ENCODE measurements at regions not wholly inside any gene's neighbourhood (a gene's known extent, or its start where the extent isn't known, plus 50 kb on each side); places are given as distances from the start of the nearest gene placed in this dataset.

DNA sequence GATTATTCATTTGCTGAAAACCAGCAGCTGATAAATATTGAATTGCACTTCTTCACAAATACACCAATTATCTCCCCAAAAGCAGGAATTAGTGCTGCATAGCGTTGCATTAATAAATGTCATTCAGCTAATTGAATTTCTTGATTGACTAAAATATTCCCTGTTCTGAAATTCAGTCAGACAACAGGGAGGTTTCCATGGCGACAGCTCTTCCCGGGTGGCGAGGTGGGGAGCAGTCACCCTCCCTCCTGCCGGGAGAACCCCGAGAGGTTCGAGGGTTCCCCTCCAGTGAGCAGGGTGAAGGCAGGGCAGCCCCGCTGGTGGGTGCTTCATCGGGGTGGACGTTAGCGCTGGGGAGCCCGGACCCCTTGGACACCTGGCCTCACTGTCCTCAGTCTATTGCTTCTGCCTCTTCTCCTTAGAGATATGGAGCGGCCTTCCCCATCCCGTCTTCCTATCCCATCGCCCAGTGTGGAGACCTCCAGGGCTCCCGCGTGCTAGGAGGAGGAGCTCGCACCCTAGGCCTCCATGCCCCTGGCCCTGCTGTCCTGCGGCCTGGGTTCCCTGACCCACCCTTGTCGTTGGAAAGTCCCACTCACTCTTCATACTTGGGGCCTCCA, 983.5 kb downstream of the BRD1 start:
- no peak for DNase-seq (ENCODE audit: low read depth, low spot score)

DNA sequence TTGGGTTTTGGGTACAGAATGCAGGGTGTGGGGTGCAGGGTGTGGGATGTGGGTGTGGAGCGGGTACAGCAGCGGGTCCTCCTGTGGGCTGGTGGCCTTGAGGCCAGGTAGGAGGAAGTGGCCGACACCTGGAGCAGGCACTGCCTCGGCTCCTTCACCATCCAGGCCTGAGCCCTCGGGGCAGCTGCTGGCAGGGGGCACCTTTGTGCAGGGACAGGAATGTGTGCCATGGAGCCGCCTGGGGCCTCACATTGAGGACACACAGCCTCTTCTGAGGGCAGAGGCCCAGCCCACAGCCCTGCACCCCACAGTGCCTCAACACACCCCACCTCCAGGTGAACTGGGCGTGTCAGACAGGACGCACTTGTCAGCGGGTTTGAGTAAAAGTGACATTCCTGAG, 984.0 kb downstream of the BRD1 start:
- DNase-seq (ENCODE audit: low read depth, low spot score): no peak

DNA sequence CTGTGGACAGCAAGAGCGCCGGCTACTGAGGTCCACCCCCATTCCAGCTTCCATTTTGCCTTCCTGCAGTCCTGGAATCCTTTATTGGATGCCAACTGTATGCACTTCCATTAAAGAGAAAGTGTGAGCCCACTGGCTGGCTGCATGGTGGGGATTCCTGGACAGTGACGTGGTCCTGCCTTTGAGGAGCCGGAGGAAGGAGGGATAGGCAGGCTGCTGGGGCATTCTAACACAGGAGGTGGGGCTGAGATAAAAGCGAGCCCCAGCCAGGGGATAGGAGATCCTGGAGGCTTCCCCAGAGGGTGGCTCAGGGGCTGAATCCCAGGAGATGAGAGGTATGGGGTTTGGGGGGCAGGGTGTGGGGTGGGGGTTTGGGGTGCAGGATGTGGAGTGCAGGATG, 984.7 kb downstream of the BRD1 start:
- no peak for DNase-seq (ENCODE audit: low read depth, low spot score)

DNA sequence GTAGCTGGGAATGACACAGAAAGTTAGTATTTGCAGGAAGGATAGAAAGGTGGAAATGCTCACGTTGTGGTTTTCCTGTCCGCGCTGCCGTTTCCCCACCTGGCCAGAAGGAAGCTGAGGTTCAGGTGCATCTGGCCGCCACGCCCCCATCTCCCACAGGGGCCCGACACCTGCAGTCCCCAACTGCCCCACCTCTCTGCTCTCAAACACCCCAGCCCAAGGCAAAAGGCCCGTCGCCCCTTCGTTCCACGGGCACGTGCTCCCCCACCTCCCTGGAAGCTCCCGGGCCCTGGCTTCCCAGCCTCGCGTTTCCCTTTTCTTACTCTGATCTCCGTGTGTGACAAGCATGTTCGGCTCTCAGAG, 985.1 kb downstream of the BRD1 start:
- DNase-seq (ENCODE audit: low read depth, low spot score): no peak

DNA sequence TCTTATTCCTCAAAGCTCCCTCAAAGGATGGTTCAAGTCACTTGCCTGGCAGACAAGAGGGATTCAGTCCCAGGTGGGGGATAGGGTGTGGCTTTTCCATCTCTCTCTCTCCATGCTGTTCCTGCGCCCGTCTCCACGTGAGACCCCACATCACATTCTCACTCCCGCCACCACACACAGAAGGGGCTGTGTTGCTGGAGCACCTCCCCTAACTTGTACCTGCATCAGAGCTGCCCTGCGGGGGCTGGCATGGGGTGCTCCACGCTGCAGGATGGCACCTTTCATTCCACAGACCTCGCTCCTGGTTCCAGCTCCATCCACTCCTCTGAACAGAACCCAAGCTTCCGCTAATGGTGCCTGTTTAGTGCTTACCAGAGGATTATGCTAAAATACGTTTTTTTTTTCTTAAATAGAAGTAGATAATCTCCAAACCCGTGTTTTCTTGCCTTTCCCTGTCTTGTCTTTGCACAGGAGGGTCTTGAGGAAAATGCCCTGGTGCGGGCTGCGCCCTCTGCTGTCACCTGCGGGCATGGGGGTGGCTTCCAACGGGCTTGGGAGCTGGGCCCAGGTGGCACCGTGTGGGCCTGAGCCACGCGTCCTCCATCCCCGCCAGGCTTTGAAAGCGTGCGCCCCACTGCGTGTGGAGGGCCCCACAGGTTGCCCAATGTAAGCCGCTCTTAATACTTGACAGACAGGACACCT, 985.6 kb downstream of the BRD1 start:
- DNase-seq (ENCODE audit: low read depth, low spot score): no peak

DNA sequence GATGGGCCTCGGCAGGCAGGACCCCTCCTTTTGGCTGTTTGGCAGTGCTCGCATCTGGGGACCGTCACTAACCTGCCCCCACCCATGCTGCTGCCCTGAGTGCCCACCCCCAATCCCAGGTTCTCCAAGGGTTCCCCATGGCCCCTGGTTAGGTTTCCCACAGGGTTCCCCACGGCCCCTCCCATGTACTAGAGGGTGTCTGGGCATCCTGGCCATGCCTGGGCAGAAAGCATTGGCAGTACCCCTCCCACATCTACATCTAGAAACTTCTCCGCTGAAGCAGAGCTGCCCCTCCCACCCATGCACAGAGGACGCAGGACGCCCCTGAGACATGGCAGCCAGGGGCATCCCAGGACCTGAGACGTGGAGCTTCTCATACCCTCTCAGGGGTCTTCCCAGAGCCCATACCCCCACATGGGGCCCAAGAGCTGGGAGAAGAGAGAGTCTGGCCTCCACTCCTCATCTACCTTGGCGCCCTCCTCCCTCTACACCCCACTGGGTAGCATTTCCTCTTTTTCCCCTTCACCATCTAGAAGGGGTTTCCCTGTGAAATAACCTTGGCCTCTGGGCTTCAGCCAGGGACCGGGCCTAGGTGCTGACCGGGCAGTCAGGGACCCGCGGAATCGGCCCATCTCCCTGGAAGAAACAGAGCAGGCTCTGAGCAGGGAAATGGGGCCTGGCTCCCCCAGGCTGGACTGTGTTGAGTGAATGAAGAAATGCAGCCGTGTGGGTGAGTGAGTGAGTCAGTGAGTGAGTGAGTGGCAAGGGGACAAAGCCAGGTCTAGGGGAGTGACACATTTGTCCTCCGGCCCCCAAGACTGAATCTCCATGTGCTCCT, 987.3 kb downstream of the BRD1 start:
- DNase-seq (ENCODE audit: low read depth, low spot score): no peak

DNA sequence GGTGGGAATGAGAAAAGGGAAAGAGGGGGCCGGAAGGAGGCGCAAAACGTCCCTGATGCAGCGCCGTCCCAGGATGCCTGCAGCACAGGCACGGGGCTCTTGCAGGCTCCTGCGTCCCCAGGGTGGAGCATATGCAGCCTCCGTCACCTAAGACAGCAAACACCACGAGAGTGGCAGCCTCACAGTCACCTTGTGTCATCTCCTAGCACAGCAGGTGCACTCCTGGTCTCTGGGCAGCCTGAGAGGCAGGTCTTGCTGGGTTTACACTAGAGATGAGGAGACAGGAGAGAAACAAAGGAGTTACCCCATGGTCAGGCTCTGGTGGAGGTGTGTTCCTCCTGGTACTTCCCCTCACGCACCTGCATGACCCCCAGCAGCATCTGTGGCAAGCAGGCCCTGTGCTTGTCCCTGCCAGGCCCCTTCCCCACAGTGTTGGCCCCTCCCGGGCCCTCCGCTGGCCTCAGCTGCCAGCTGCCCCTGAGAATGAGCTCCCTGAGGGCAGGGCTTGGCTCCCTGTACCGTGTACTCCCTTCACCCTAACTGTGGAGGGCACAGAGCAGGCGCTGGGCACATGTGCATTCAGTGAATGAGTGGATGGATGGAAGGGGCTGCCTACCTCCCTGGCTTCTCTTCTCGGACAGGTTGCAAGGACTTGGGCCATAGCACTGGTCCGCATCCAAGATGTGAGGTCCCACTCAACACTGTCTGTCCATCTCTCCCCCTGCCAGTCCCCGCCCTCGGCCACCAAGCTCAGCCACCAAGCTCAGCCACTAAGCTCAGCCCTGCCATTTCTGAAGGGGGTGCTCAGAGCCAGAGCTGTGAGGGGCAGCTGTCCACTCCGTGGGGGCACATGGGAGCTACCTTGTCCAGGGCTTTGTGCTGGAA, 988.6 kb downstream of the BRD1 start:
- no peak for DNase-seq (ENCODE audit: low read depth, low spot score)

DNA sequence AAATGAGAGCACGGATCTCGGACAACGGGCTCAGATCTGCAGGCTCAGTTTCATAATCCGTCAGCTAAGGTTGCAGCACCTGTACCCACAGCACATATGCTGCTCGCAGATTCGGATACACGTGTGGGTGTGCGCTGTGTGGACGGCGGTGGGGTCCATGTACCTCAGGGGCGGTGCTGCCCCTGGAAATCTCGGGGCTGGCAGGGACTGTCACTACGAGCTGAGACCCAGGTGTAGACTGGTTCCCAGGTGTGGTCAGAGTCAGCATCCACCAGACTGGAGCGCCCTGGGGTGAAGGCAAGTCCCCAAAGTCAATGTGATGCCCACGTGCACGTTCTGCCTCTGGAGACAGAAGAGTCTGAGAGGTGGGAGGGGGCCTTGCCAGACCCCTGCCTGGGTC, 989.3 kb downstream of the BRD1 start:
- DNase-seq (ENCODE audit: low read depth, low spot score): no peak

DNA sequence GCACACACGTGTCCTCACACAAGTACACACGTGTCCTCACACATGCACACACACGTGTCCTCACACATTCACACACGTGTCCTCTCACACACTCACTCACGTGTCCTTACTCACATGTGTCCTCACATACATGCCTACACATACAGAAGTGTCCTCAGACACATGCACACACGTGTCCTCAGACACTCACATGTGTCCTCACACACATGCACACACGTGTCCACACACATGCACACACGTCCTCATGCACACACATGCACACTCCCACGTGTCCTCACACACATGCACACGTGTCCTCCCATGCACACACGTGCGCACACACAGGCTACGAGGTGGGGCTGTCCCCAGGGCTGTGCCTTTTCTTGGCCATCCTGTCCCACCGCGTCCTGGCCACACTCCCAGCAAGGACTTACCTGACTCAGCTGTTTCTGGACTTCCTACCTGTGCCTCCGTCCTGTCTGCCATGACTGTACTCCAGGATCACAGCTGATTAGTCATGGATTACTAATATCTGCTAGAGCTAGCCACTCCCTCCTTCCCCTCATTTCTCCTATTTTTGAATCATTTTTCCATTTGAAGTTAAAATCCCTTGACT, 990.2 kb downstream of the BRD1 start:
- no peak for DNase-seq (ENCODE audit: low read depth, low spot score)

DNA sequence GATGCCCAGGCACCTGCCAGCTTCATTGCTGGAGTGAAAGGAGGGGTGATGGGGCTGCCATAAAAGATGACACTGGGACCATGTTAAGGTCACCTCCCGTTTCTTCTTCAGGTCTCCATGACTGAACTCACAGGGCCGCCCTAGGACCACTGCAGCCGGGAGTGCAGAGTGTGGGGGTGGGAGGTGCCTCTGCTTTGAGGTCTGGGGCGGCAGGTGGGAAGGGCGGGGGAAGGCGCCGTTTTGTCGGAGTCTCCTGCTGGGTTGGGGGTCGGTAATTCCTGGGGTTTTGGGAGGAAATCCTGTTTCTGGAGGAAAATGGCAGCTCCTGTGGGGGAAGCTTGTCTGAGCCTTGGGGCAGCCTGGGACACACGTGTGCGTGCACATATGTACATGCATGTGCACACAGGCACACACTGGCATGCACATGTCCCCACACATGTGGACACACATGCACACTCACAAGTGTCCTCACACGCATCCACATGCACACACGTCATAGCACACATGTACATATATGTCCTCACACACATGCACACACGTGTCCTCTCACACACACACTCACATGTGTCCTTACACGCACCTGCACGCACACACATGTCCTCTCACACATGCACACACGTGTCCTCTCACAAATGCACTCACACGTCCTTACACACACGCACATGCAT, 990.9 kb downstream of the BRD1 start:
- no peak for DNase-seq (ENCODE audit: low read depth, low spot score)

DNA sequence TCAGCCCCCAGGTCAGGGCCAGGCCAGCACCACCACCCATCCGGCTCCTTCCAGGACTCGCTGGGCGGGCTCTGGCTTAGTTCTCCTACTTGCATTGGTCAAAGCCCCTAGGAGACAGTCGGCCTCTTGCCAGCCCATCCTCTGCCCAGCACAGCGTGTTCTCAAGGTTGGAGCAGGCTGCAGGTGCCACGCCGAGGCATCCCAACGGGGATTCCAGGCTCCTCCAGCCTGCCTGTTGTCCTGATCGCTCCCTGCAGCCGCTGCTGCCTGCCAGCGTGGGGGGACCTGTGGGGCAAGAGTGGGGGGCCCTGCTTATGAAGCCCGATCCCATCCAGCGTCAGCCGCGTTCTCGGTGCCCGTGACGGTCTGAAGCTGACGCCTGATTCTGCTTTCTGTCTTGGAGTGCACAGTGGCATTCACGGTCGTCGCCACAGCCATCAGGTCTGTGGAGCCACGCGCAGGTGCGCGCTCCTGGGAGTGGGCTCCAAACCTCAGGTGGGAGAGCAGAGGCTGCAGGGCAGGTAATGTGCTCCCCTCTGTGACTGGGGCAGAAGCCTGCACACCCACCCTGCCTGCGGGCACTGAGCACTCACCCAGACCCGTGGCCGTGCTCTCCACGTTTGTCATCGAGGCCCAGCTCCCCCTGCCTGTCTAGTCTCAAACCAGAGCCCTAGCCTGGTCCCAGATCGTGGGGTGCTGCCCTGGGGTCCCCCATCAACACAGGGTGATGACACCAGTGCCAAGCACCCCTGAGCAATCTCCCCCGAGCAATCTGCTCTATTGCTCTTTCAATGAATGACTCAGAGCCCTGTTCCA, 991.6 kb downstream of the BRD1 start:
- no peak for DNase-seq (ENCODE audit: low read depth, low spot score)

DNA sequence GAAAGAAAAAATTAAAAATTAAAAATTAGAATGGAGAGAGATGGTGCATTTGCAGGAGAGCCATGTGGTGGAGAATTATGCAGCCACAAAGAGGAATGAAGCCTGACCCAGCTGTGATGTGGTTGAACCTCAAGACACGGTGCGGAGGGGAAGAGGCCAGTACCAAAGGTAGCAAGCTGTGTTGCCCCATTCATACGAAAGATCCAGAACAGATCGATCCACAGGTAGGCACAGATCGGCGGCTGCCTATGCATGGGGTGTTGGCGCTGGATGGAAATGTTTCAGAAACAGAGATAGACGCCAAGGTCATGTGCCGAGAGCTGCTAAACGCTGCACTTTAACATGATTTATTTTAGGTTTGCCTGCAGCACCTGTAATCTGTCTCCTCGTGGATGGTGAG, 992.3 kb downstream of the BRD1 start:
- no peak for DNase-seq (ENCODE audit: low read depth, low spot score)

DNA sequence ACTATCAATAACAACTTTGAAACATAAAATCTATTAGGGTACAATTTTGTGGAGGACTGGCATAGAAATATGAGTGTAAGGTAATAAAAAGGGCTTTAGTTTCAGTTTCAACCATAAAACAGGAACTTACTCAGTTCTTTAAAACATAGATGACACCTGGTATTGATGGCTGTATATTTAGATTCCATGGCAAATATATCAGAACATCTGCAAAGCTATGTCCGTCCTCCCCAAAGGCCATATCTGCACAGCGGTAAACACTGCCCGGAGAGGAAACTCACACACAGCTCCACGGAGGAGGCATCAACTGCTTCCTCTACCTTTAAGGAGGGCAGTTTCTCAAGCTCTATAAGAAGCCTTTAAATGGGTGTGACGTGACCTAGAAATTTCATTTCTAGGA, 993.3 kb downstream of the BRD1 start:
- DNase-seq (ENCODE audit: low read depth, low spot score): no peak

DNA sequence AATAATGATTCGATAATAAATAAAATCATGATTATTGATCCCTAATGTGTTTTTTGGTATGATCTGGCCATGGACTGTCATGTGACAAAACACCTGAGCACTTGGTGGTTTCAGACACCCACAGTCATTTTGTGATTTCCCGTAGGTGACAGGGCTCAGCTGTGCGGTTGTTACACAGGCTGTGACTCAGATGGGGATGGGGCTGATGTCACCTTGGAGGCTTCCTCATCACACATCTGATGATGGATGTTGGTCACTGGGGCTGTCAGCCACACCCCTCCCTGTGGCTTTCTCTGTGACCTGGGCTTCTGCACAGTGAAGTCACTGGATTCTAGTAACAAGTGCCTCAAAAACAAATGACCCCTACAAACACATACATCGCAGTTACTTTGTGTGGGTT, 995.1 kb downstream of the BRD1 start:
- DNase-seq (ENCODE audit: low read depth, low spot score): no peak

DNA sequence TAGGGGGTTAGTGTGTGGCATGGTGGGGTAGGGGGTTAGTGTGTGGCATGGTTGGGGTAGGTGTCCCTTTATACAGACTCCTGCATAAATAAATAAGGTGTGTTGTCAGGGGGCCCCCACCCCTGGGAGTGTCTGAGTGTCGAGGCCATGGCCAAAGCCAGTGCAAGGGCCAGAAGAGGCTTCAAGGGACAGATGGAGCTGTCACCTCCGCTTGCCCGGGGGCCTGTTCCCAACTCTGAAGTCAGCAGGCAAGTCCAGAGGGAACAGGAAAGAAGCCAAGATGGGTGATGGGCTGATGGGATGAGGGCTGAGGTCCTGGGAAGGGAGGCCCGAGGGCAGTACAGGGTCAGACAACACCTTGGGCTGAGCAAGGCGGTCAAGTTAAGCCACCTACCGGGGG, 997.8 kb downstream of the BRD1 start:
- DNase-seq (ENCODE audit: low read depth, low spot score): no peak

DNA sequence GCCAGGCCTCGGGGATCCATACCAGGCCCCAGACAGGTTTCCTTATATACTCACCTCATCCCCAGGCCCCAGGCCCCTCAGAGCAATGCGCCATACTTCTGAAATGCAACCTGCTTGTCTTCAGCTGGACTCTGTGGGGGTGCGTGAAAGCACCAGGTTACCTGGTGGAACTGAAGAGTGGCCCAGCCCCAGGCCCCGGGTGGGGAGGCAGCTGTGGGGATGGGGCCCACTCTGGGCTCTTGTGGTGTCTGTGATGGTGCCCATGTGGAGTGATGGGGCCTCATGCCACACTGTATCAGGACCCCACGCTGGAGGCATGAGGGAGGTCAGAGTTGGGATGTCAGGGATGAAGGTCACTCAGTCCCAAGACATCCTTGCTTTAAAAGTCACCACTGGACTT, 999.0 kb downstream of the BRD1 start:
- no peak for DNase-seq (ENCODE audit: low read depth, low spot score)

DNA sequence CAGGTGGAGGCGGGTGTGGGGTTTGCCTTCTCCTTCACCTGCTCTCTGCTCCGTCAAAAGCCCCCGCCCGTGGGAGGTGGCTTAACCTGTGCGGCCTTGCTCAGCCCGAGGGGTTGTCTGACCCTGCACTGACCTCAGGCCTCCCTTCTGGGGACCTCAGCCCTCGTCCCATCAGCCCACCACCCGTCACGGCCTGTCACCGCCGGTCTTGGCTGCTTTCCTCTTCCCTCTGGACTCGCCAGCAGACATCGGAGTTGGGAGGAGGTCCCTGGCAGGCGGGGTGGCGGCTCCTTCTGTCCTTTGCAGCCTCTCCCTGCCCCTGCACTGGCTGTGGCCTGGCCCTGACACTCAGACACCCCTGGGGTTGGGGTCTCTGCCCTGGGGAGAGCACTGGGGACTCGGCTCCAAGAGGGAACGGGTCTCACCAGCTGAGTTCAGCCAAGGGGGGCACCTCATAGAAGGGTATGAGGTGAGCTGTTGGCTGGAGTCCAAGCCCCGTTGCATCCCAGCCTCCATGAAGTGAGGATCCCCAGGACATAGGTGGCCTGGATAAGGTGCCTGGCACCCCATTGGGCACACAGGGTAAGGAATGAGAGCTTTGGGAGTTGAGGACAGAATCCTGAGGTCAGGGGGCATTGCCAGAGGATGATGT, 999.6 kb downstream of the BRD1 start:
- DNase-seq (ENCODE audit: low read depth, low spot score): no peak

DNA sequence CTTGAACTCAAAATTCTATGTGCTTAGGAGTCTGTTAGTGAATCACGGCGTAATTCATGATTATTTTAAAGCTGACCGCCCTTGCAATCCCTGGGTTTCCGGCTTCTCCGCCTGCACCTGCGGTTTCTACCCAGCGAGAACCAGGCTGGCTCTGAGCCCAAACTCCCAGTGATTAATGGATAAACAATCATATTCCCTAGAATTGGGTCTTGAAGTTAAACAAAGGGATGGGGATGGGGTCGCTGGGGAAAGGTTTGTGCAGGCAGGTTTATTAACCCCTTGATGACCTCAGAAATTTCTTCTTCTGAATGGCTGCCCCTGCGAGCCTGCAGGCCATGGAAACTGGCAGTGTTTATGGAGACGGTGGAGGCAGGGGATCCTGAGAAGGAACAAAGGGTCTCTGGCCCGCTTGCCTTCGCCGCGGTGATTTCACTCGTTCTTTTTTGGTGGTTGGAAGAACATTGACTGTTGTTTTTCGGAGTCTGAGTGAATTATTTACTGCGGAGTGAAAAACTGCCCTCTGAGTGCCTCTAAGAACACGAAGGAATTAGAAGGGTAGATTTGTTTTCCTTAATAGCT, 1000.3 kb downstream of the BRD1 start:
- DNase-seq (ENCODE audit: low read depth, low spot score): no peak

DNA sequence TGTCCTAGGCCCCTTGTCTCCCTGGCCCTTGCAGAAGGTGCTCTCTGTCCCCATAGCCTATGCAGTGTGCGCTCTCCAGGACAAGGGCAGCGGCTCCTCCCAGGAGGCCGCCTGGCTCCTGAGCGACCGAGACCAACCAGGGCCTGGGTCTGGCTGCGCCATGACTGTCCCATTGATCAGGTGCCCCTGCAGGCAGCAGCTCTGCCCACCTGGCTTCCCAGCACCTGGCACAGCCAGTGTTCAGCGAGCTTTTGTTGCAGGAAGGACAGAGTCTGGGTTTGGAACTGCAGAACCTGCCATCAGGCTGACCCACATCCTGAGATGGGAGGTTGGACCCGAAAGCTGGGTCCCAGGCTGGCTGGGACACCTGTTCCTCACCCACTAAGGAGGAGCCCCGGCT, 1001.1 kb downstream of the BRD1 start:
- DNase-seq (ENCODE audit: low read depth, low spot score): no peak
